ENCODE measurements at regions not wholly inside any gene's neighbourhood (a gene's known extent, or its start where the extent isn't known, plus 50 kb on each side); places are given as distances from the start of the nearest gene placed in this dataset.

DNA sequence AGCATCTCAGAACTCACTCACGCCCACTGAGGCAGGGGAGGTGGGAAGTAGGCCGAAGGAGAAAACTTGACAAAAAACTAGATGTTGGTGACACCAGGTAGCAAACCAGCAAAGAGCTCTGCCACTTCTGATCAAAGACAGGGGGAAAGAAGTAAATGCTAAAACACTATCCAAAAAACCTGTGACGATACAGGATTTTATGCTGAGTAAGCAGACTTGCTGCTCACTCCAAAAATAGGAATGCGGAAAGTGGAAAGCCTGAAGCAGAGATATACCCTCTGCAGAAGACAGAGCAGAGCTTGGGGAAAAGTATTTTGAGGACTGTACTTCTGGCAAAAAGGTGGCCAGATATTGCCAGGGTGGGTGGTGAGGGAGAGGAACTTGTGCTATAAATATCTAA lies 73.3 kb upstream of the YPEL5 start:
- Histone ChIP-seq H3K4me3 (replicated peaks in 1 of 3; ENCODE audit: insufficient read depth in 1 of 3, low read depth in 1 of 3, low read length in 3 of 3) (no peak overlapping the region), H3K27me3 (ENCODE audit: control insufficient read depth in 2 of 2, insufficient read depth in 2 of 2, low read length in 2 of 2) (no peaks in the 10 kb centered on the region), H3K9me3 (replicated peaks; ENCODE audit: control insufficient read depth, insufficient read depth, low read length) (no peaks in the 10 kb centered on the region), H3K9me1 (replicated peaks; ENCODE audit: control insufficient read depth, extremely low read depth, insufficient read depth, low read length) (no peaks in the 10 kb centered on the region), H2AFZ (ENCODE audit: low read depth, low read length) (no peak overlapping the region), H3K79me2 (ENCODE audit: control insufficient read depth, insufficient read depth, low read length) (no peaks in the 10 kb centered on the region), H3K36me3 (ENCODE audit: control insufficient read depth in 2 of 2, extremely low read depth in 1 of 2, insufficient read depth in 2 of 2, low read length in 2 of 2) (no peaks in the 10 kb centered on the region), H3K9ac (replicated peaks; ENCODE audit: extremely low read depth, insufficient read depth, low read length) (no peak overlapping the region), H3K4me1 (ENCODE audit: control insufficient read depth, extremely low read depth, insufficient read depth, low read length) (no peaks in the 10 kb centered on the region), H3K4me2 (ENCODE audit: insufficient read depth, low read length) (no peak overlapping the region), H4K20me1 (replicated peaks; ENCODE audit: control insufficient read depth, extremely low read depth, insufficient read depth, low read length) (no peaks in the 10 kb centered on the region), H3K27ac (ENCODE audit: insufficient read depth, low read depth, low read length) (no peak overlapping the region)
- BruUV-seq (replicated peaks), result no TSS peak
- TF ChIP-seq GATA2 (IDR thresholded peaks at IDR 0.05; ENCODE audit: insufficient read depth, insufficient read length, low read depth, low read length) (no peak), MYC (IDR thresholded peaks at IDR 0.05; ENCODE audit: low read depth, low read length) (no peak), EZH2 (IDR thresholded peaks at IDR 0.05; ENCODE audit: borderline replicate concordance, low read depth, low read length, severe bottlenecking) (no peak), POLR2AphosphoS5 (IDR thresholded peaks at IDR 0.05; ENCODE audit: insufficient read depth, low read depth, low read length) (no peak), POLR2A (IDR thresholded peaks at IDR 0.05; ENCODE audit: low read depth, low read length) (no peak), MAX (IDR thresholded peaks at IDR 0.05; ENCODE audit: insufficient read depth, insufficient read length) (no peak), FOS (IDR thresholded peaks at IDR 0.05; ENCODE audit: borderline replicate concordance, insufficient read depth, low read length) (no peak), JUN (IDR thresholded peaks at IDR 0.05; ENCODE audit: borderline replicate concordance, insufficient read depth, insufficient read length, low read depth) (no peak)
- TF ChIP-seq, protein P1, sequence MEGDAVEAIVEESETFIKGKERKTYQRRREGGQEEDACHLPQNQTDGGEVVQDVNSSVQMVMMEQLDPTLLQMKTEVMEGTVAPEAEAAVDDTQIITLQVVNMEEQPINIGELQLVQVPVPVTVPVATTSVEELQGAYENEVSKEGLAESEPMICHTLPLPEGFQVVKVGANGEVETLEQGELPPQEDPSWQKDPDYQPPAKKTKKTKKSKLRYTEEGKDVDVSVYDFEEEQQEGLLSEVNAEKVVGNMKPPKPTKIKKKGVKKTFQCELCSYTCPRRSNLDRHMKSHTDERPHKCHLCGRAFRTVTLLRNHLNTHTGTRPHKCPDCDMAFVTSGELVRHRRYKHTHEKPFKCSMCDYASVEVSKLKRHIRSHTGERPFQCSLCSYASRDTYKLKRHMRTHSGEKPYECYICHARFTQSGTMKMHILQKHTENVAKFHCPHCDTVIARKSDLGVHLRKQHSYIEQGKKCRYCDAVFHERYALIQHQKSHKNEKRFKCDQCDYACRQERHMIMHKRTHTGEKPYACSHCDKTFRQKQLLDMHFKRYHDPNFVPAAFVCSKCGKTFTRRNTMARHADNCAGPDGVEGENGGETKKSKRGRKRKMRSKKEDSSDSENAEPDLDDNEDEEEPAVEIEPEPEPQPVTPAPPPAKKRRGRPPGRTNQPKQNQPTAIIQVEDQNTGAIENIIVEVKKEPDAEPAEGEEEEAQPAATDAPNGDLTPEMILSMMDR (IDR thresholded peaks at IDR 0.05; ENCODE audit: extremely low read depth in 1 of 2, insufficient read depth in 1 of 2, low read depth in 1 of 2, low read length in 2 of 2), result no peak
- DNase-seq (ENCODE audit: low read depth, low spot score), result no peak
- dilution Hi-C loops (cut with MboI; ENCODE audit: extremely low pct_ligation_motif_present, low sequenced_read_pairs), result no loop called here
- FAIRE-seq, result no peak
- intact Hi-C loops (cut with micrococcal nuclease), result loop anchor here (5.0 kb wide), 1 partner anchor 1251 kb away; no protein-coding TSS in a partner anchor
- POLR2A ChIA-PET, result no interaction called here
- CTCF ChIA-PET, result interaction anchor here (1.2 to 1.5 kb wide), 4 partner anchors 150 to 1115 kb away, joined by 4 to 9 read pairs (median 5); no protein-coding TSS in a partner anchor

Data from endothelial cell of umbilical vein (primary cell).